ENCODE measurements at regions not wholly inside any gene's neighbourhood (a gene's known extent, or its start where the extent isn't known, plus 50 kb on each side); places are given as distances from the start of the nearest gene placed in this dataset.

DNA sequence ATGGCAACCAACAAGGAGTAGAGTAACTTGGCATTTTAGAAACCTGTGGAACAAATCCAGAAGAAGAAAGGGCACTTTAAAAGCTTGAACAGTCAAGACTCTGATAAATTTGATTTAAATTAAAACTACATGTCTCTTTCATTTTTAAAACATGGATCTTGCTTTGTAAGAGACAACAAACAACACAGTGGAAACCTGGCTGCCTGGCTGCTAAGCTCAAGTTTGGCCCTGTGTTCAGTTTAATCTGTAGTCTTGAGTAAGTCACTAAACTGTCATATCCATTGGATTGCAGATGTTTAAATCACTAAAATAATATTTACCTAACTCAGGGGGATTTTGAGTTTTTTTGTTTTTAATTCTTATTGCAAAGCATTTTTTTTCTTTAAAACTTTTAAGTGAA lies 374.9 kb upstream of the SEMA3D start:
- no peak overlapping the region for H2BK12ac ChIP-seq (ENCODE audit: low read depth, low read length)
- H2BK20ac ChIP-seq (ENCODE audit: low read length), result no peak overlapping the region
- H3K14ac ChIP-seq (ENCODE audit: insufficient read length), result no peak overlapping the region
- no peak overlapping the region for H2BK15ac ChIP-seq (ENCODE audit: low read length)
- no peaks in the 10 kb centered on the region for H3K9me3 ChIP-seq (ENCODE audit: insufficient read depth in 2 of 2, low read depth in 1 of 2, low read length in 1 of 2)
- no peak overlapping the region for H3K23ac ChIP-seq (ENCODE audit: insufficient read length)
- H2AFZ ChIP-seq (ENCODE audit: low read length), result no peak overlapping the region
- H3K4ac ChIP-seq (replicated peaks; ENCODE audit: insufficient read length, low read depth, low read length), result no peak overlapping the region
- ChIA-PET POLR2A (ENCODE audit: partially characterized antibody) (no interaction called here), CTCF (ENCODE audit: partially characterized antibody) (no interaction called here)
- H2BK5ac ChIP-seq (ENCODE audit: low read depth, low read length), result no peak overlapping the region
- H3K27me3 ChIP-seq (replicated peaks in 1 of 4; ENCODE audit: control insufficient read depth in 3 of 4, extremely low read depth in 1 of 4, insufficient read depth in 3 of 4, low read length in 3 of 4), result no peaks in the 10 kb centered on the region
- no peaks in the 10 kb centered on the region for H4K20me1 ChIP-seq (replicated peaks in 1 of 2; ENCODE audit: control insufficient read depth in 1 of 2, insufficient read depth in 2 of 2, low read length in 2 of 2)
- H2AK5ac ChIP-seq (ENCODE audit: low read depth, low read length), result no peak overlapping the region
- H3K18ac ChIP-seq (ENCODE audit: extremely low read depth, low read length), result no peak overlapping the region
- H3K27ac ChIP-seq (ENCODE audit: low read depth, low read length), result no peak overlapping the region
- H4K5ac ChIP-seq (ENCODE audit: insufficient read length, low read depth, low read length), result no peak overlapping the region
- H3K9ac ChIP-seq (replicated peaks in 1 of 4; ENCODE audit: extremely low read depth in 1 of 4, low read depth in 3 of 4, low read length in 3 of 4), result no peak overlapping the region
- no peaks in the 10 kb centered on the region for H3K79me2 ChIP-seq (ENCODE audit: control insufficient read depth in 1 of 2, insufficient read depth in 2 of 2, low read length in 2 of 2)
- H4K91ac ChIP-seq (replicated peaks; ENCODE audit: insufficient read length, low read length), result no peak overlapping the region
- H3K36me3 ChIP-seq (ENCODE audit: control insufficient read depth in 2 of 4, insufficient read depth in 4 of 4, low read length in 3 of 4), result no peaks in the 10 kb centered on the region
- no peak overlapping the region for H2BK120ac ChIP-seq (replicated peaks; ENCODE audit: low read depth, low read length)
- H3K56ac ChIP-seq (replicated peaks; ENCODE audit: insufficient read length, low read depth, low read length), result no peak overlapping the region
- H4K8ac ChIP-seq (ENCODE audit: extremely low read depth, insufficient read depth, low read length), result no peak overlapping the region
- no peak overlapping the region for H3K4me2 ChIP-seq (ENCODE audit: insufficient read depth in 1 of 2, low read depth in 2 of 2, low read length in 2 of 2)
- H3K4me1 ChIP-seq (replicated peaks in 1 of 4; ENCODE audit: control insufficient read depth in 3 of 4, insufficient read depth in 4 of 4, low read length in 3 of 4), result no peaks in the 10 kb centered on the region
- no peaks in the 10 kb centered on the region for H3K79me1 ChIP-seq (ENCODE audit: low read depth, low read length)
- H3K4me3 ChIP-seq (ENCODE audit: extremely low read depth in 1 of 4, insufficient read depth in 2 of 4, low read depth in 3 of 4, low read length in 4 of 4), result no peak overlapping the region
- DNase-seq (ENCODE audit: low read depth in 1 of 2, low spot score in 2 of 2) (no peak), FAIRE-seq (no peak)
- no peaks in the 10 kb centered on the region for H3K23me2 ChIP-seq (ENCODE audit: low read depth, low read length)
- TF ChIP-seq, protein P1, sequence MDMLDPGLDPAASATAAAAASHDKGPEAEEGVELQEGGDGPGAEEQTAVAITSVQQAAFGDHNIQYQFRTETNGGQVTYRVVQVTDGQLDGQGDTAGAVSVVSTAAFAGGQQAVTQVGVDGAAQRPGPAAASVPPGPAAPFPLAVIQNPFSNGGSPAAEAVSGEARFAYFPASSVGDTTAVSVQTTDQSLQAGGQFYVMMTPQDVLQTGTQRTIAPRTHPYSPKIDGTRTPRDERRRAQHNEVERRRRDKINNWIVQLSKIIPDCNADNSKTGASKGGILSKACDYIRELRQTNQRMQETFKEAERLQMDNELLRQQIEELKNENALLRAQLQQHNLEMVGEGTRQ (IDR thresholded peaks at IDR 0.05; ENCODE audit: low read length), result no peak
- TF ChIP-seq NRF1 (IDR thresholded peaks at IDR 0.05; ENCODE audit: low read depth, low read length) (no peak), POLR2AphosphoS5 (IDR thresholded peaks at IDR 0.05; ENCODE audit: low read depth, low read length) (no peak), NANOG (IDR thresholded peaks at IDR 0.05; ENCODE audit: insufficient read depth, low read depth, low read length, poor library complexity, severe bottlenecking) (no peak), TCF12 (IDR thresholded peaks at IDR 0.05; ENCODE audit: low read depth, low read length) (no peak), SP1 (IDR thresholded peaks at IDR 0.05; ENCODE audit: low read depth, low read length) (no peak), EZH2 (IDR thresholded peaks at IDR 0.05; ENCODE audit: low read depth, low read length, severe bottlenecking) (no peak), HDAC6 (IDR thresholded peaks at IDR 0.05; ENCODE audit: low read depth, low read length) (no peak), HDAC2 (IDR thresholded peaks at IDR 0.05; ENCODE audit: borderline replicate concordance in 1 of 2, low read depth in 2 of 2, low read length in 2 of 2) (no peak)
- TF ChIP-seq, protein P2, sequence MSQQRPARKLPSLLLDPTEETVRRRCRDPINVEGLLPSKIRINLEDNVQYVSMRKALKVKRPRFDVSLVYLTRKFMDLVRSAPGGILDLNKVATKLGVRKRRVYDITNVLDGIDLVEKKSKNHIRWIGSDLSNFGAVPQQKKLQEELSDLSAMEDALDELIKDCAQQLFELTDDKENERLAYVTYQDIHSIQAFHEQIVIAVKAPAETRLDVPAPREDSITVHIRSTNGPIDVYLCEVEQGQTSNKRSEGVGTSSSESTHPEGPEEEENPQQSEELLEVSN (IDR thresholded peaks at IDR 0.05), result no peak
- TF ChIP-seq, protein P3, sequence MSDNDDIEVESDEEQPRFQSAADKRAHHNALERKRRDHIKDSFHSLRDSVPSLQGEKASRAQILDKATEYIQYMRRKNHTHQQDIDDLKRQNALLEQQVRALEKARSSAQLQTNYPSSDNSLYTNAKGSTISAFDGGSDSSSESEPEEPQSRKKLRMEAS (IDR thresholded peaks at IDR 0.05), result no peak
- TF ChIP-seq, protein P4, sequence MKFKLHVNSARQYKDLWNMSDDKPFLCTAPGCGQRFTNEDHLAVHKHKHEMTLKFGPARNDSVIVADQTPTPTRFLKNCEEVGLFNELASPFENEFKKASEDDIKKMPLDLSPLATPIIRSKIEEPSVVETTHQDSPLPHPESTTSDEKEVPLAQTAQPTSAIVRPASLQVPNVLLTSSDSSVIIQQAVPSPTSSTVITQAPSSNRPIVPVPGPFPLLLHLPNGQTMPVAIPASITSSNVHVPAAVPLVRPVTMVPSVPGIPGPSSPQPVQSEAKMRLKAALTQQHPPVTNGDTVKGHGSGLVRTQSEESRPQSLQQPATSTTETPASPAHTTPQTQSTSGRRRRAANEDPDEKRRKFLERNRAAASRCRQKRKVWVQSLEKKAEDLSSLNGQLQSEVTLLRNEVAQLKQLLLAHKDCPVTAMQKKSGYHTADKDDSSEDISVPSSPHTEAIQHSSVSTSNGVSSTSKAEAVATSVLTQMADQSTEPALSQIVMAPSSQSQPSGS (IDR thresholded peaks at IDR 0.05; ENCODE audit: low read length), result no peak

All from H1 (cell line).